Left hindlimb (tissue), 1 donor: ENCODE measurements at regions not wholly inside any gene's neighbourhood (a gene's known extent, or its start where the extent isn't known, plus 50 kb on each side); places are given as distances from the start of the nearest gene placed in this dataset.

ENCODE experiments used
- DNase-seq: peaks from one replicate; pipeline ENCODE4 v3.0.0-alpha.2; 2018

DNA sequence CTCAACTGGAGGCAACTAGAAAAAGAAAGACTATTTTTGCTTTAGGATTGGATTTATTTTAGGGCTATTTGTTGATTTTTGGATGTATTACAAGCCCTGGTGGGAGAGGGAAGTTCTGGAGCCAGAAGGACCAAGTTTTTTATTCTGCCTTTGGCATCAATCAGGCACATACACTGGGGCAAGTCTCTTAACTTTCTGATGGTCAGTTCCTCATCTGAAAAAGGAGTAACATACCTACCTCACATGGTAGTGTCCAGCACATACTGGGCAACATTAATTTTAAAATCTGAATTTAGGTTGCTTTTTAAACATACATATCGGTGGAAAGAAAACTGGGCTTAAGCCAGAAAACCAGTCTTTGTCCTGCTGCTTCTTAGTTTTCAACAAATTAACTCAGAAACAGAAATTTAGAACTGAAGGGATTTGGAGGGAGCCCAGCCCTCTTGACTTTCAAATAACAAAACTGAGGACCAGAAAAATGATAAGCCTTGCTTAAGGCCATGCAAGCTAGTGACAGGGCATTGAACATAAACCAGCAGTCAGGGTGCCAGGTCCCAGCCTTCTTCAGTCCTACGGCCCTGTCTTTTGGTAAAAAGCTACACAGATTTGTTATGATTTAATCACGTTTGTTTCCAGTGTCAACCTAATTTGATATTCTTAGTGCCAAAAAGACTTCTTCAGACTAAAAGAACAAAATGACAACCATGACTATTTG lies 90.2 kb upstream of the SLC38A2 start:
- no peak for DNase-seq

DNA sequence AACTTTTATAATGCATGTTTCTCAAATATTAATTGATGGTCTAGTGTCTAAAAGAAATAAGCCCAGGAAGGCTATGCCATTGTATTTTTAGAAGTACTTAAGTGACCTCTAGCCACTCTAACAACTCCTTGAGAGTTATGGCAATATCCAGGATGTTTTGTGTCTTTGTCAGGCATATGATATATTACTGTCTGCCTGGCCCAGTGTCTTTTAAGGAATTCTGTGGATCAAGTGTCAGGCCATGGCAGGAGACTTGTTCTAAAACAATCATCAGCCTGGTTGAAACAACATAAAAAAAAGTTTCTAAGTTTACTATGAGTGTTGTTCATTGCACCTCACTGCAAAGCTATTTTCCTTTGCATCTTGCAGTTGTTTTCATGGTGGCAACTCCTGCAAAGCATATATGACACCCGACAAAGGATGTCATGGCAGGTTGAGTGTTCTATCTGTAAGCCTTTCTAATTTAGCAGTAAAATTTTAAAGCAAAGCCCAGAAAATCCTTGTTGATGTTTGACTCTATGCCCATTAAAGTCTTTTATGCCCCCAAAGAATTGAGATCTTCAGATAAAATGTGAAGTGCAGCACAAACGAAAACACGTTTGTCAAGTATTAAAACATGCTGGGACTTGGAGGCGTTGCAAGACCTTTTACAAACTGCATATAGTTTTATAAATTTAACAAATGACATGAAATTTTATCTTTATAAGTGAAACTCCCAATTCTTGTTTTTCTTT lies 89.5 kb upstream of the SLC38A2 start:
- no peak for DNase-seq

- no peak for DNase-seq
Measured at GRCh38 chr12:46461459-46461858, 88.9 kb upstream of the SLC38A2 start.

- DNase-seq, result no peak
Measured at GRCh38 chr12:46460682-46461210, 88.2 kb upstream of the SLC38A2 start.

DNA sequence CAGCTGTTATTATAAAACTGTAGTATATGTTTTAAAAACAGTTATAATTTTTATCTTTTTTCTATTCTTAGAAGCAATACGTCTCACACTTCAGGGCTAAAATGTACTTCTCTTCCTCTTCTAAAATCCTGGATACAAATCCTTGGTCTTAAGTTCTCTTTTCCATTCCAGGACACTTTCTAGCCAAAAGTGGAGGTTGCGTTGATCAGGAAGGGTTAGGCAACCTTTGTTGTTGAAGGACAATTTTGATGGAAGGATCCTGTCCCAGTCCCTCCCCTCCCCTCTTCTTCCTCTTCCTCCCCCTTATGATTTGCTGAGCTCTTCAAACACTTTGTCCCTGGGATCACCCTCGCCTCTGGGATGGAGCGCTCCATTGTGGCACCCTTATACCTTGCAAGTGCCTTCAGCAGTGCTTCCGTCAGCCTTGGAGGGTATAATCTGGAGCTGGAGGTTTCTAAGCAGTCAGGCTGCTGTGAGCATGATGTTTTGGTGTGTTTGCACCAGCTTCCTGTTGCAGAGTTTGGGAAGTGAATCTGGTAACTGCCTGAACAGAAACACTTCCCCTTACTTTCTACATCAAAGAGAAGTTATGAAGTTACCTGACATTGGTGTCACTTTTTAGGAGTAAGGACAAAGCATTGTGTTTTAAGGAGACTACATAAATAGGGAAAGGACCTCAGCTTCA lies 87.4 kb upstream of the SLC38A2 start:
- DNase-seq, result no peak

GRCh38 chr12:46459111-46459510 lies 86.5 kb upstream of the SLC38A2 start:
- no peak for DNase-seq

GRCh38 chr12:46458500-46459102 lies 86.0 kb upstream of the SLC38A2 start:
- DNase-seq, result no peak

DNA sequence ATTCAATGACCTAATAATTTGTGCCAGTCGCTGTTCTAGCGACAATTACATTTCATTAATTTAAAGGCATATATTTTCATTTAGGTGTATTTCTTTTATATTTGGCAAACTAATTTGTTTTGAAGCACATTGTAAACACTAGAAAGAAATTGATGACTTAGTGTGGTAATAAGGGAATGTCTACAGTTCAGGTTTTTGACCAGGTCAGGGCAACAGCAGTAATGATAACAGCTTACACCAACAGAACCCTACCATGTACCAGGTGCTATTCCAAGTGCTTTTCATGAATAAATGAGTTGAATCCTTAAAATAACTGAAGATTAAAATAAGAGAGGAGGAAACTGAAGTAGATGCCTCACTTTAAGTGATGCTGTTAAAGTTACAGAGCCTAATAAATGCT lies 85.4 kb upstream of the SLC38A2 start:
- no peak for DNase-seq

- DNase-seq, result no peak
Measured at GRCh38 chr12:46456356-46457334, 84.1 kb upstream of the SLC38A2 start.

GRCh38 chr12:46455648-46456352 lies 83.2 kb upstream of the SLC38A2 start:
- no peak for DNase-seq

DNA sequence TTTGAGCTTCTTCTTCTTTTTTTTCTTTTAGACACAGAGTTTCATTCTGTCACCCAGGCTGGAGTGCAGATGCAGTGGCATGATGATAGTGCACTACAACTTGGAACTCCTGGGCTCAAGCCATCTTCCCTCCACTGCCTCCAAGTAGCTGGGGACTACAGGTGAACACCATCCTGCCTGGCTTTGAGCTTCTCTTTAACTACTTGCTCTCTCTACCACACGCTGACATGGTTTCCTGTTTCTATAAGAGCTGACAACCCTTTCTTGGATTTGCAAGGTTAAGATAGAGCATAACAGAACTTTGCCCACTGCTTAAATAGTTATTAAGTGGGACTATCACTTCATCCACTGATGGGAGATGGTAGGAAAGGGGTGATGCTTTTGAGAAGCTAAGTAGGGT lies 82.4 kb upstream of the SLC38A2 start:
- DNase-seq, result no peak

DNA sequence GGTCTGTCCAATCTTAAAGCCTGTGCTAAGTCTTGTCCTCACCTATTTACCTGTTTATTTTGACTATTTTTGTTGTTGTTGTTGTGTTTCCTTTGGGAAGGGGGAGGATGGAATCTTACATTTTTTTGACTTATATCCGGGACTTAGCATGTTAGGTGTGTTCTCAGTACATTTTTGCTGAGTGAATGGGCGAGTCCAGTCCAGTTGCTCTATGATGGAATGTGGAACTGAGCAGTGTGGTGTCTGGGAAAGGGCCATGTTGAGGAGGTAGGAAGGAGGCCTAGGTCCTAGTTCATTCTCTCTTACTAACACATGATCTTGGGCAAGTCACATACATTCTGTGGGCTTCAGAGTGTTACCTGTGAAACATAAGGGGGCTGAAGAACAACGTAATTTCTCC lies 80.9 kb upstream of the SLC38A2 start:
- DNase-seq, result no peak

- no peak for DNase-seq
Measured at GRCh38 chr12:46452776-46453175, 80.2 kb upstream of the SLC38A2 start.

- DNase-seq, result no peak
Measured at GRCh38 chr12:46452061-46452615, 79.6 kb upstream of the SLC38A2 start.

- DNase-seq, result no peak
Measured at GRCh38 chr12:46451276-46452021, 78.9 kb upstream of the SLC38A2 start.

DNA sequence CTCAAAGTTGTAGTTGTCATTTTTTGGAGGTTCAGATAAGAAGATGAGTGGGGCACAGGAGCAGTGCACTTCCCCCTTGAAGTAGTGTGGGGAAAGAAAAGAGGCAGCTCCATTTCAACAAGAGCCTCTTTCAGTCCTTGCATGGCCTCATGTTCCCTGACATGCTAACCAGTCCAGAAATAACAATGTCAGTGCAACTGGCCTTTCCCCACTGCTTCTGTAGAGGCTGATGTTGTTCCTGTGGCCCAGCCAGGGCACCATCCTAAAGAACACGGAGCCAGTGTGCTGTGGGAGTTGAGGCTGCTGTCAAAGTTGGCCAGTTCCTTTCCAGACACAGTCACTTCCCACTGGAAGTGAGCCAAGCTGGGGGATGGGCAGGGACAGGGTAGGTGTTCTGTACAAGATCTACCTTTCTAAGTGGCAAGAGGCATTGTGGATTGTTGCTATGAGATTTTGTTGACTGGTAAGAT lies 77.7 kb upstream of the SLC38A2 start:
- DNase-seq, result no peak

DNA sequence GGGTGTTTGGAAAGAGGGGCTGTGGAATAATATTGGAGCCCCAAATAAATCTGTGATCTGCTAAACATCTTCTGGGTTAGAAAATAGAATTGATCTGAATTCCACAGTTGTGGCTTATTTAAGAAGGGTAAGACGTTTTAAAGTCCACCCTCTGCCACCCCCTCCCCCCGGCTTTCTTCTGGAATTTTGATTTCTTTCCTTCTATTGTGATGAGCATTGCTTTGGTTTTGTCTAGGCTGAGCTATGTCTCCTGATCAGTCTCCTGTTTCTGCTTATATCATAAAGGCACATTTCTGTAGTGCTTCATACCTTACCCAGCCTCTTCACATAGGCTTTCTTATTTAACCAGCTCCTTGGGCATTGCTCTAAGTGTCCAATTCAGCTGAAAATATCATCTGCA lies 77.3 kb upstream of the SLC38A2 start:
- DNase-seq, result no peak

GRCh38 chr12:46449316-46449715 lies 76.7 kb upstream of the SLC38A2 start:
- no peak for DNase-seq

DNA sequence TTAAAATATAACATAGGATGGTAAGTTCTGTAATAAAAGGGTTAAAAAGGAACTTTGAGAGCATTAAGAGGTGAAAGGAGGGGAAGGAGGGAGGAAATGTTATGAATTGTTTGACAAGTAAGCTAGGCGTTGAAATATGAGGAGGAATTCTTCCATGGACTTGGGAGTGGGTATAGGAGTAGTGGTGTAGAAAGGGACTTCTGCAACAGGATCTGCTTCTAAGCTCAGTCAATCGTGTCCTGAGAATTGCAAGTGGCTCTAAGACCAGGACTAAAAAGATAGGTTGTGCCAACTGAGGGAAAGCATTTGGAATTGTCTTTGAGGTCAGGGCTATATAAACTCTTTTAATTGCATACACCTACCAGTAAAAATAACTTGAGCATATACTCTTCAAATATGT lies 74.1 kb upstream of the SLC38A2 start:
- DNase-seq, result no peak

DNA sequence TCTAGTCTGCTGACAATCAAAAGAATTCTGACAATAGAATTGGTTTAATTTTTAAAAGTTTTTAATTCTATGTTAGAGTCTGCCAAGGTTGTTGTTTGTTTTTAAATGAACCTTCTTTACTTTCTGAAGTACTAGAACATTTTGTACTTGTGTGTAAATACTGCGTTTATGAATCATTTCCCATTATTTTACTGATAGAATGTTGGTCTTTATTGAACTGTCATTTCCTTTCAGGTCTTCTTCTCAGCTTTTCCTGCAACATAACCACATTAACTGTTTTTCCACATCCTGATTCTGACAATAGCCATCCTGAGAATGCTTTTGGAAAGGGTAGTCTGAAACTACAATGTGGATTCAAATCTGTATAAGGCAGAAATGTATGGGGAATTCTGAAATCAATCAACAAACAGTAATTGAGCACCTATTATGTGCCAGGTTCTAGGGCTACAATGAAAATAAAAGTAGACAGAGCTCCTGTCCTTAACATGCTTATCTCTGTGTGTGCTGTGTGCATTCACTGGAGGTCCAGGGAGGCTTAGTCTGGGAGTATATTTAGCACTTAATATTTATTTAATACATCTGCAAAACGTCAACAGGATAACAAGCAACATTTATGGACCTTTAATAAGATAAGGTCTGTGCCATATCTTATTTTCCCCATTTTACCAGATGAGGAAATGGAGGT lies 73.1 kb upstream of the SLC38A2 start:
- no peak for DNase-seq
